Stimulated activated CD8-positive, alpha-beta memory T cell treated with anti-CD3 and anti-CD28 coated beads, Interleukin-4, amount 100 ng/mL, for 48 hours (primary cell): ENCODE measurements at regions not wholly inside any gene's neighbourhood (a gene's known extent, or its start where the extent isn't known, plus 50 kb on each side); places are given as distances from the start of the nearest gene placed in this dataset.

Experiments
- DNase-seq: peaks from one replicate; pipeline ENCODE4 v3.0.0-alpha.2; 2020

- DNase-seq = no peak
These were observed 132.3 kb upstream of the RASGRP1 start for GRCh38 chr15:38696790-38697495.

GRCh38 chr15:38698254-38698653 is 133.6 kb upstream of the RASGRP1 start:
- no peak for DNase-seq

GRCh38 chr15:38699633-38700230 is 135.1 kb upstream of the RASGRP1 start:
- DNase-seq = peak; percentile 77

GRCh38 chr15:38701149-38701548 is 136.5 kb upstream of the RASGRP1 start:
- DNase-seq = no peak

- no peak for DNase-seq
These were observed 137.7 kb upstream of the RASGRP1 start for GRCh38 chr15:38702178-38702912.

- DNase-seq = no peak
These were observed 141.0 kb upstream of the RASGRP1 start for GRCh38 chr15:38705436-38706219.

GRCh38 chr15:38706956-38707355 is 142.3 kb upstream of the RASGRP1 start:
- no peak for DNase-seq

- DNase-seq = no peak
These were observed 143.4 kb upstream of the RASGRP1 start for GRCh38 chr15:38707802-38708671.

GRCh38 chr15:38708672-38709180 is 144.1 kb upstream of the RASGRP1 start:
- no peak for DNase-seq

- DNase-seq = no peak
These were observed 144.6 kb upstream of the RASGRP1 start for GRCh38 chr15:38709196-38709595.

GRCh38 chr15:38714309-38715072 is 149.9 kb upstream of the RASGRP1 start:
- DNase-seq = no peak

- DNase-seq = no peak
These were observed 156.4 kb upstream of the RASGRP1 start for GRCh38 chr15:38720893-38721567.

- no peak for DNase-seq
These were observed 156.9 kb upstream of the RASGRP1 start for GRCh38 chr15:38721568-38721945.

GRCh38 chr15:38722236-38722635 is 157.6 kb upstream of the RASGRP1 start:
- DNase-seq = no peak

GRCh38 chr15:38724827-38725226 is 160.2 kb upstream of the RASGRP1 start:
- no peak for DNase-seq

GRCh38 chr15:38726187-38726586 is 161.6 kb upstream of the RASGRP1 start:
- DNase-seq = no peak

- no peak for DNase-seq
These were observed 168.7 kb upstream of the RASGRP1 start for GRCh38 chr15:38733331-38733730.

- no peak for DNase-seq
These were observed 175.6 kb upstream of the RASGRP1 start for GRCh38 chr15:38740206-38740605.

- no peak for DNase-seq
These were observed 178.5 kb upstream of the RASGRP1 start for GRCh38 chr15:38743147-38743546.

GRCh38 chr15:38745126-38745525 is 180.5 kb upstream of the RASGRP1 start:
- no peak for DNase-seq

- DNase-seq = no peak
These were observed 181.0 kb upstream of the RASGRP1 start for GRCh38 chr15:38745626-38746025.
